ENCODE measurements at regions not wholly inside any gene's neighbourhood (a gene's known extent, or its start where the extent isn't known, plus 50 kb on each side); places are given as distances from the start of the nearest gene placed in this dataset.

- TF ChIP-seq POLR2A (IDR thresholded peaks at IDR 0.05) (no peak), EP300 (IDR thresholded peaks at IDR 0.05) (no peak), POLR2AphosphoS5 (IDR thresholded peaks at IDR 0.05) (no peak)
- TF ChIP-seq, protein P1, sequence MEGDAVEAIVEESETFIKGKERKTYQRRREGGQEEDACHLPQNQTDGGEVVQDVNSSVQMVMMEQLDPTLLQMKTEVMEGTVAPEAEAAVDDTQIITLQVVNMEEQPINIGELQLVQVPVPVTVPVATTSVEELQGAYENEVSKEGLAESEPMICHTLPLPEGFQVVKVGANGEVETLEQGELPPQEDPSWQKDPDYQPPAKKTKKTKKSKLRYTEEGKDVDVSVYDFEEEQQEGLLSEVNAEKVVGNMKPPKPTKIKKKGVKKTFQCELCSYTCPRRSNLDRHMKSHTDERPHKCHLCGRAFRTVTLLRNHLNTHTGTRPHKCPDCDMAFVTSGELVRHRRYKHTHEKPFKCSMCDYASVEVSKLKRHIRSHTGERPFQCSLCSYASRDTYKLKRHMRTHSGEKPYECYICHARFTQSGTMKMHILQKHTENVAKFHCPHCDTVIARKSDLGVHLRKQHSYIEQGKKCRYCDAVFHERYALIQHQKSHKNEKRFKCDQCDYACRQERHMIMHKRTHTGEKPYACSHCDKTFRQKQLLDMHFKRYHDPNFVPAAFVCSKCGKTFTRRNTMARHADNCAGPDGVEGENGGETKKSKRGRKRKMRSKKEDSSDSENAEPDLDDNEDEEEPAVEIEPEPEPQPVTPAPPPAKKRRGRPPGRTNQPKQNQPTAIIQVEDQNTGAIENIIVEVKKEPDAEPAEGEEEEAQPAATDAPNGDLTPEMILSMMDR (IDR thresholded peaks at IDR 0.05): no peak
These were observed 50.3 kb upstream of the SLC22A16 start for GRCh38 chr6:110526726-110527125.
